ENCODE measurements at regions not wholly inside any gene's neighbourhood (a gene's known extent, or its start where the extent isn't known, plus 50 kb on each side); places are given as distances from the start of the nearest gene placed in this dataset.
A peak's percentile ranks its signal among the peaks of the same experiment; 100 is the strongest.

DNA sequence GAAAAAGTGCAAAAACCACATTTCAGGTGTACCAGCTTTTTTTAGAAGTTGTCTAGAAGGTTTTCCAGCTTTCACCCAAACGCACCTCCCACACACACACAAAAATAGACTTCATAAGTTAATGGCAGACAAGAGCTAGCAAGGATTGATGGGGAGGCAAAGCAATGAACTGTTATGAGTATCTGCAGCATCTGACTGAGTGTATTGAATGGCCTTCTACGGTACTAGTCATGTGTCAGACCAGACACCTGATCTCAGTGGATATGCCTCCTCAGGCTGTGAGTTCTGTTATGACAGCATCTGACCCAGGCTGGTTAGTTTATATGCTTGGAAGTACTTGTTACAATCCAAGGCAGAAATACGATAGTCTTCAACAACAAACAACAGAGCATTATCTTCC is 406.1 kb upstream of the AUTS2 start:
- H3K27ac ChIP-seq (ENCODE audit: extremely low read depth, low read depth, low read length) = no peak overlapping the region
- ChIA-PET POLR2A (no interaction called here), CTCF (no interaction called here)
- H3K4me3 ChIP-seq (ENCODE audit: low read depth, low read length) = no peak overlapping the region
- no peaks in the 10 kb centered on the region for H3K9me3 ChIP-seq (ENCODE audit: control insufficient read depth, insufficient read depth, low read depth, low read length)
- no peaks in the 10 kb centered on the region for H3K4me1 ChIP-seq (ENCODE audit: control insufficient read depth, insufficient read depth, low read length)
- no peaks in the 10 kb centered on the region for H3K36me3 ChIP-seq (ENCODE audit: control insufficient read depth in 2 of 2, insufficient read depth in 1 of 2, low read length in 2 of 2)
- TF ChIP-seq ZNF335 (tag by site-specific recombination; conservative IDR thresholded peaks at IDR 0.05) (no peak), OVOL3 (tag by site-specific recombination; IDR thresholded peaks at IDR 0.05) (no peak), YY1 (tag by site-specific recombination; IDR thresholded peaks at IDR 0.05) (no peak), ZNF24 (tag by site-specific recombination; IDR thresholded peaks at IDR 0.05) (no peak)

DNA sequence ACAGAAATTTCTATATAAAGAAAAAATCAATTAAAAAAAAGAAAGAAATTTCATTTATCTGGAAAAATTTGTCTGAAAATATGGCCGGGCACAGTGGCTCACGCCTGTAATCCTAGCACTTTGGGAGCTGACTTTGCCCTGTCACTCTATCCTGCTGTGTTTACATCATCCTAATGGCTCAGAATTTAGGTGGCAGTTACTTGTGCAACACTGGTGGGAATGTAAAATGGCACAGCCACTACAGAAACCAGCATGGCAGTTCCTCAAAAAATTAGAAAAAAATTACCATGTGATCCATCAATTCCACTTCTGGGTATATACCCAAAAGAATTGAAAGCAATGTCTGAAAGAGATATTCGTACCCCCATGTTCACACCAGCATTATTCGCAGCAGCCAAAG is 405.2 kb upstream of the AUTS2 start:
- Histone ChIP-seq H3K4me3 (ENCODE audit: low read depth, low read length) (no peak overlapping the region), H3K27ac (ENCODE audit: extremely low read depth, low read depth, low read length) (no peak overlapping the region), H3K9me3 (ENCODE audit: control insufficient read depth, insufficient read depth, low read depth, low read length) (no peaks in the 10 kb centered on the region), H3K4me1 (ENCODE audit: control insufficient read depth, insufficient read depth, low read length) (no peaks in the 10 kb centered on the region), H3K36me3 (ENCODE audit: control insufficient read depth in 2 of 2, insufficient read depth in 1 of 2, low read length in 2 of 2) (no peaks in the 10 kb centered on the region)
- TF ChIP-seq ZNF639 (tag by site-specific recombination; IDR thresholded peaks at IDR 0.05) (no peak), ZNF791 (tag by site-specific recombination; IDR thresholded peaks at IDR 0.05) (no peak), ZNF514 (tag by site-specific recombination; IDR thresholded peaks at IDR 0.05) (no peak), ZNF510 (tag by site-specific recombination; IDR thresholded peaks at IDR 0.05; ENCODE audit: insufficient replicate concordance) (no peak), SP7 (tag by site-specific recombination; IDR thresholded peaks at IDR 0.05) (no peak), ZNF292 (tag by site-specific recombination; IDR thresholded peaks at IDR 0.05; ENCODE audit: borderline replicate concordance, low read depth) (no peak), ZNF548 (tag by site-specific recombination; IDR thresholded peaks at IDR 0.05) (no peak)
- TF ChIP-seq, protein P1, sequence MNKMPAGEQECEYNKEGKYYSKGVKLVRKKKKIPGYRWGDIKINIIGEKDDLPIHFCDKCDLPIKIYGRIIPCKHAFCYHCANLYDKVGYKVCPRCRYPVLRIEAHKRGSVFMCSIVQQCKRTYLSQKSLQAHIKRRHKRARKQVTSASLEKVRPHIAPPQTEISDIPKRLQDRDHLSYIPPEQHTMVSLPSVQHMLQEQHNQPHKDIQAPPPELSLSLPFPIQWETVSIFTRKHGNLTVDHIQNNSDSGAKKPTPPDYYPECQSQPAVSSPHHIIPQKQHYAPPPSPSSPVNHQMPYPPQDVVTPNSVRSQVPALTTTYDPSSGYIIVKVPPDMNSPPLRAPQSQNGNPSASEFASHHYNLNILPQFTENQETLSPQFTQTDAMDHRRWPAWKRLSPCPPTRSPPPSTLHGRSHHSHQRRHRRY (tag by site-specific recombination; IDR thresholded peaks at IDR 0.05) = no peak
- CTCF ChIA-PET = no interaction called here
- POLR2A ChIA-PET = no interaction called here

DNA sequence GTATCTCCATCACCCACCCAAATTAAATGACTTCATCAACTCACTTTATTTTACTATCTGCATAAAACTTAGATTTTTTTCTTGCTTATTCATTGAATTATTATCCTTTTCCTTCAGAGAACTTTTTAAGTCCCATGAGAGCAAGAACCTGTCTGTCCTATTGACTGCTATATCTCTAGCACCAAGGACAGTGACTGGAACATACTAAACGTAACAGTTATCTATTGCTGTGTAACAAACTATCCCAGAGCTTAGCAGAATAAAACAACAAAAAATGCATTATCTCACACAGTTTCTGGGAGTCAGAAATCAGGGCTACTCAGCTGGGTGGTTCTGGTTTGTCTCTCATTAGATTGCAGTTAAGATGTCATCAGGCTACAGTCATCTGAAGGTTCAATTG is 401.7 kb upstream of the AUTS2 start:
- Histone ChIP-seq H3K36me3 (ENCODE audit: control insufficient read depth in 2 of 2, insufficient read depth in 1 of 2, low read length in 2 of 2) (no peaks in the 10 kb centered on the region), H3K27ac (ENCODE audit: extremely low read depth, low read depth, low read length) (no peak overlapping the region), H3K9me3 (ENCODE audit: control insufficient read depth, insufficient read depth, low read depth, low read length) (no peaks in the 10 kb centered on the region), H3K4me3 (ENCODE audit: low read depth, low read length) (no peak overlapping the region), H3K4me1 (ENCODE audit: control insufficient read depth, insufficient read depth, low read length) (no peaks in the 10 kb centered on the region)
- POLR2A ChIA-PET = no interaction called here
- CTCF ChIA-PET = no interaction called here
- TF ChIP-seq ZNF629 (tag by site-specific recombination; IDR thresholded peaks at IDR 0.05) (no peak), BCL11A (tag by site-specific recombination; IDR thresholded peaks at IDR 0.05; ENCODE audit: low read depth) (no peak), ZNF449 (tag by site-specific recombination; IDR thresholded peaks at IDR 0.05) (no peak)
- TF ChIP-seq, protein P2, sequence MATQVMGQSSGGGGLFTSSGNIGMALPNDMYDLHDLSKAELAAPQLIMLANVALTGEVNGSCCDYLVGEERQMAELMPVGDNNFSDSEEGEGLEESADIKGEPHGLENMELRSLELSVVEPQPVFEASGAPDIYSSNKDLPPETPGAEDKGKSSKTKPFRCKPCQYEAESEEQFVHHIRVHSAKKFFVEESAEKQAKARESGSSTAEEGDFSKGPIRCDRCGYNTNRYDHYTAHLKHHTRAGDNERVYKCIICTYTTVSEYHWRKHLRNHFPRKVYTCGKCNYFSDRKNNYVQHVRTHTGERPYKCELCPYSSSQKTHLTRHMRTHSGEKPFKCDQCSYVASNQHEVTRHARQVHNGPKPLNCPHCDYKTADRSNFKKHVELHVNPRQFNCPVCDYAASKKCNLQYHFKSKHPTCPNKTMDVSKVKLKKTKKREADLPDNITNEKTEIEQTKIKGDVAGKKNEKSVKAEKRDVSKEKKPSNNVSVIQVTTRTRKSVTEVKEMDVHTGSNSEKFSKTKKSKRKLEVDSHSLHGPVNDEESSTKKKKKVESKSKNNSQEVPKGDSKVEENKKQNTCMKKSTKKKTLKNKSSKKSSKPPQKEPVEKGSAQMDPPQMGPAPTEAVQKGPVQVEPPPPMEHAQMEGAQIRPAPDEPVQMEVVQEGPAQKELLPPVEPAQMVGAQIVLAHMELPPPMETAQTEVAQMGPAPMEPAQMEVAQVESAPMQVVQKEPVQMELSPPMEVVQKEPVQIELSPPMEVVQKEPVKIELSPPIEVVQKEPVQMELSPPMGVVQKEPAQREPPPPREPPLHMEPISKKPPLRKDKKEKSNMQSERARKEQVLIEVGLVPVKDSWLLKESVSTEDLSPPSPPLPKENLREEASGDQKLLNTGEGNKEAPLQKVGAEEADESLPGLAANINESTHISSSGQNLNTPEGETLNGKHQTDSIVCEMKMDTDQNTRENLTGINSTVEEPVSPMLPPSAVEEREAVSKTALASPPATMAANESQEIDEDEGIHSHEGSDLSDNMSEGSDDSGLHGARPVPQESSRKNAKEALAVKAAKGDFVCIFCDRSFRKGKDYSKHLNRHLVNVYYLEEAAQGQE (tag by site-specific recombination; IDR thresholded peaks at IDR 0.05) = peak; percentile 63

All from HEK293 (cell line).